Medulla oblongata (tissue), 1 donor: ENCODE measurements at regions not wholly inside any gene's neighbourhood (a gene's known extent, or its start where the extent isn't known, plus 50 kb on each side); places are given as distances from the start of the nearest gene placed in this dataset.
"Not testable (repeated sequence)": the region's sequence is repeated elsewhere in the genome, so short reads cannot be mapped to it uniquely, and the experiment has no call there.

Source experiments
- DNase-seq: peaks from one replicate; pipeline ENCODE4 v3.0.0-alpha.2; 2015; ENCODE audit errors: extremely low spot score

GRCh38 chr3:150130404-150131100 is 159.9 kb upstream of the PFN2 start:
- DNase-seq: no peak

GRCh38 chr3:150129166-150129565 is 158.5 kb upstream of the PFN2 start:
- DNase-seq: no peak

GRCh38 chr3:150128126-150128525 is 157.4 kb upstream of the PFN2 start:
- peak; percentile 64 for DNase-seq

- no peak for DNase-seq
Observed at GRCh38 chr3:150127011-150127490, 156.4 kb upstream of the PFN2 start.

GRCh38 chr3:150124142-150124541 is 153.4 kb upstream of the PFN2 start:
- no peak for DNase-seq

- DNase-seq: not testable (repeated sequence)
Observed at GRCh38 chr3:150123249-150123648, 152.6 kb upstream of the PFN2 start.

GRCh38 chr3:150118219-150118618 is 147.5 kb upstream of the PFN2 start:
- no peak for DNase-seq

GRCh38 chr3:150117076-150117475 is 146.4 kb upstream of the PFN2 start:
- no peak for DNase-seq

- DNase-seq: no peak
Observed at GRCh38 chr3:150116196-150116595, 145.5 kb upstream of the PFN2 start.

GRCh38 chr3:150114873-150115540 is 144.3 kb upstream of the PFN2 start:
- DNase-seq: no peak

GRCh38 chr3:150114273-150114672 is 143.6 kb upstream of the PFN2 start:
- DNase-seq: no peak

- no peak for DNase-seq
Observed at GRCh38 chr3:150110097-150110496, 139.4 kb upstream of the PFN2 start.

GRCh38 chr3:150107429-150108175 is 136.9 kb upstream of the PFN2 start:
- DNase-seq: no peak

GRCh38 chr3:150106740-150107428 is 136.2 kb upstream of the PFN2 start:
- DNase-seq: no peak

- no peak for DNase-seq
Observed at GRCh38 chr3:150105886-150106612, 135.4 kb upstream of the PFN2 start.

GRCh38 chr3:150105025-150105424 is 134.3 kb upstream of the PFN2 start:
- no peak for DNase-seq

GRCh38 chr3:150104564-150104963 is 133.9 kb upstream of the PFN2 start:
- DNase-seq: no peak

- DNase-seq: no peak
Observed at GRCh38 chr3:150101016-150101415, 130.3 kb upstream of the PFN2 start.

GRCh38 chr3:150098621-150099020 is 127.9 kb upstream of the PFN2 start:
- no peak for DNase-seq

- no peak for DNase-seq
Observed at GRCh38 chr3:150097588-150097890, 126.8 kb upstream of the PFN2 start.
